HG03520 (cell line): ENCODE measurements at regions not wholly inside any gene's neighbourhood (a gene's known extent, or its start where the extent isn't known, plus 50 kb on each side); places are given as distances from the start of the nearest gene placed in this dataset.

Experiments used
- ATAC-seq: cut with Tn5 transposase; IDR thresholded peaks from one replicate; pipeline ENCODE4 v1.9.1; 2021; ENCODE audit warnings: mild to moderate bottlenecking, moderate library complexity; ENCODE audit not compliant: unreplicated experiment

GRCh38 chr3:104519068-104519467 is 847.6 kb upstream of the ALCAM start:
- peak; percentile 30 for ATAC-seq

- no peak for ATAC-seq
These were observed 847.1 kb upstream of the ALCAM start for GRCh38 chr3:104519468-104520227.

GRCh38 chr3:104520228-104520655 is 846.5 kb upstream of the ALCAM start:
- peak; percentile 45 for ATAC-seq

- peak; percentile 38 for ATAC-seq
These were observed 844.9 kb upstream of the ALCAM start for GRCh38 chr3:104521606-104522336.

GRCh38 chr3:104523136-104523535 is 843.6 kb upstream of the ALCAM start:
- ATAC-seq = no peak

GRCh38 chr3:104526901-104527401 is 839.8 kb upstream of the ALCAM start:
- peak; percentile 80 for ATAC-seq

GRCh38 chr3:104530934-104531333 is 835.8 kb upstream of the ALCAM start:
- no peak for ATAC-seq

- no peak for ATAC-seq
These were observed 830.0 kb upstream of the ALCAM start for GRCh38 chr3:104536715-104537114.

GRCh38 chr3:104537323-104537722 is 829.4 kb upstream of the ALCAM start:
- ATAC-seq = no peak

- no peak for ATAC-seq
These were observed 820.4 kb upstream of the ALCAM start for GRCh38 chr3:104546301-104546700.

GRCh38 chr3:104547031-104547430 is 819.7 kb upstream of the ALCAM start:
- ATAC-seq = no peak

GRCh38 chr3:104548401-104548800 is 818.3 kb upstream of the ALCAM start:
- ATAC-seq = no peak

GRCh38 chr3:104549099-104549714 is 817.5 kb upstream of the ALCAM start:
- ATAC-seq = no peak

- ATAC-seq = no peak
These were observed 813.6 kb upstream of the ALCAM start for GRCh38 chr3:104553121-104553520.

GRCh38 chr3:104554425-104554824 is 812.3 kb upstream of the ALCAM start:
- ATAC-seq = no peak

GRCh38 chr3:104555728-104556127 is 811.0 kb upstream of the ALCAM start:
- no peak for ATAC-seq

- no peak for ATAC-seq
These were observed 810.2 kb upstream of the ALCAM start for GRCh38 chr3:104556372-104557078.

GRCh38 chr3:104561324-104561723 is 805.4 kb upstream of the ALCAM start:
- ATAC-seq = no peak

GRCh38 chr3:104564045-104564643 is 802.6 kb upstream of the ALCAM start:
- no peak for ATAC-seq

GRCh38 chr3:104566054-104566453 is 800.7 kb upstream of the ALCAM start:
- no peak for ATAC-seq

GRCh38 chr3:104575634-104576033 is 791.1 kb upstream of the ALCAM start:
- no peak for ATAC-seq
